PC-3 (cell line): ENCODE measurements at regions not wholly inside any gene's neighbourhood (a gene's known extent, or its start where the extent isn't known, plus 50 kb on each side); places are given as distances from the start of the nearest gene placed in this dataset.

ENCODE experiments used
- CTCF ChIP-seq: fragments of 300-600 bp; sonication (generic); conservative IDR thresholded peaks from 2 replicates; pipeline ENCODE4 v1.5.1; 2017; ENCODE audit warnings: antibody characterized with exemption, low read depth, mild to moderate bottlenecking, low read length
- EZH2phosphoT487 ChIP-seq: fragments of 300-600 bp; sonication (generic); IDR thresholded peaks from 2 replicates; pipeline ENCODE4 v1.6.1; 2018; ENCODE audit warnings: mild to moderate bottlenecking, antibody characterized with exemption, low read length, borderline replicate concordance

GRCh38 chr3:168333410-168333935 is 237.7 kb upstream of the GOLIM4 start:
- no peak for TF ChIP-seq CTCF
- no peak for TF ChIP-seq EZH2phosphoT487
